ENCODE measurements at regions not wholly inside any gene's neighbourhood (a gene's known extent, or its start where the extent isn't known, plus 50 kb on each side); places are given as distances from the start of the nearest gene placed in this dataset.

- no peak for TF ChIP-seq CTCF (IDR thresholded peaks at IDR 0.05; ENCODE audit: poor library complexity)
- TF ChIP-seq EZH2 (IDR thresholded peaks at IDR 0.05; ENCODE audit: borderline replicate concordance): no peak
- no peak for TF ChIP-seq EZH2phosphoT487 (IDR thresholded peaks at IDR 0.05; ENCODE audit: low read depth, severe bottlenecking, unreplicated experiment)
Measured at GRCh38 chr16:66273644-66274334, 92.7 kb upstream of the CDH5 start.
